Adrenal gland (tissue), 5 donors: ENCODE measurements at regions not wholly inside any gene's neighbourhood (a gene's known extent, or its start where the extent isn't known, plus 50 kb on each side); places are given as distances from the start of the nearest gene placed in this dataset.

ENCODE experiments used
- POLR2A ChIP-seq, 2 donors: fragments of 450-650 bp; IDR thresholded peaks; one replicate each; pipeline ENCODE4 v1.6.1; 2017; ENCODE audit warnings: antibody characterized with exemption in 2 of 2, mild to moderate bottlenecking in 2 of 2, moderate library complexity in 1 of 2
- TF ChIP-seq, protein P1 (sequence below), 6 experiments: fragments of 450-650 bp in 4 of 6; fragments of 200-600 bp in 2 of 6; sonication (generic) in 1 of 6; IDR thresholded peaks; 1 replicate in 5 of 6; 2 replicates in 1 of 6; pipeline versions ENCODE4 v1.5.1 to v1.8.0; 2016 to 2021; ENCODE audit warnings: antibody characterized with exemption in 6 of 6, mild to moderate bottlenecking in 2 of 6, moderate library complexity in 1 of 6
- donor health status: DM: no; HTN: no; CAD: no.

DNA sequence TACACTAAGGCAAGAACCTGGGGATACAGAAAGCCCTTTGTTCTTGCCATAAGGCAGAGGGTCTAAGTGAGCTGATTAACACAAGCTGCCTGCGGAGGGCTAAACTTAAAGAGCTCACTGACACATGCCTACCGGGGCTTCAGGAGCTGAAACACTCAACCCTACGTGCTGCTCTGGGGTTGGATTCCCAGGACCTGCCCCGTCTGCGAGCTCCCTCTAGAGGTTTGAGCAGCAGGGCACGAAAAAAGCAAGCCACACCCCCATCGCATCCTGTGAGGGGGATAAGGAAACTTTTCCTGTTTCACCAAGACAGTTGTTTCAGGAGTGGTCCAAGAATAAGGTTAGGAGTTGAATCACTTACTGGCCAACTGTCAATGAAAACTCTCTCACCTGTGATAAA is 562.1 kb downstream of the TMX3 start:
- TF ChIP-seq, protein P1, sequence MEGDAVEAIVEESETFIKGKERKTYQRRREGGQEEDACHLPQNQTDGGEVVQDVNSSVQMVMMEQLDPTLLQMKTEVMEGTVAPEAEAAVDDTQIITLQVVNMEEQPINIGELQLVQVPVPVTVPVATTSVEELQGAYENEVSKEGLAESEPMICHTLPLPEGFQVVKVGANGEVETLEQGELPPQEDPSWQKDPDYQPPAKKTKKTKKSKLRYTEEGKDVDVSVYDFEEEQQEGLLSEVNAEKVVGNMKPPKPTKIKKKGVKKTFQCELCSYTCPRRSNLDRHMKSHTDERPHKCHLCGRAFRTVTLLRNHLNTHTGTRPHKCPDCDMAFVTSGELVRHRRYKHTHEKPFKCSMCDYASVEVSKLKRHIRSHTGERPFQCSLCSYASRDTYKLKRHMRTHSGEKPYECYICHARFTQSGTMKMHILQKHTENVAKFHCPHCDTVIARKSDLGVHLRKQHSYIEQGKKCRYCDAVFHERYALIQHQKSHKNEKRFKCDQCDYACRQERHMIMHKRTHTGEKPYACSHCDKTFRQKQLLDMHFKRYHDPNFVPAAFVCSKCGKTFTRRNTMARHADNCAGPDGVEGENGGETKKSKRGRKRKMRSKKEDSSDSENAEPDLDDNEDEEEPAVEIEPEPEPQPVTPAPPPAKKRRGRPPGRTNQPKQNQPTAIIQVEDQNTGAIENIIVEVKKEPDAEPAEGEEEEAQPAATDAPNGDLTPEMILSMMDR (IDR thresholded peaks at IDR 0.05), result no peak
- no peak for TF ChIP-seq POLR2A (IDR thresholded peaks at IDR 0.05)
